22Rv1 (cell line): ENCODE measurements at regions not wholly inside any gene's neighbourhood (a gene's known extent, or its start where the extent isn't known, plus 50 kb on each side); places are given as distances from the start of the nearest gene placed in this dataset.

Source experiments
- ZFX ChIP-seq: fragments of 450-650 bp; IDR thresholded peaks from 2 replicates; pipeline ENCODE4 v1.6.1; 2017; ENCODE audit warnings: antibody characterized with exemption, borderline replicate concordance
- TF ChIP-seq, protein P1 (sequence below): fragments of 450-650 bp; IDR thresholded peaks from 2 replicates; pipeline ENCODE4 v1.5.1; 2017; ENCODE audit warnings: mild to moderate bottlenecking

DNA sequence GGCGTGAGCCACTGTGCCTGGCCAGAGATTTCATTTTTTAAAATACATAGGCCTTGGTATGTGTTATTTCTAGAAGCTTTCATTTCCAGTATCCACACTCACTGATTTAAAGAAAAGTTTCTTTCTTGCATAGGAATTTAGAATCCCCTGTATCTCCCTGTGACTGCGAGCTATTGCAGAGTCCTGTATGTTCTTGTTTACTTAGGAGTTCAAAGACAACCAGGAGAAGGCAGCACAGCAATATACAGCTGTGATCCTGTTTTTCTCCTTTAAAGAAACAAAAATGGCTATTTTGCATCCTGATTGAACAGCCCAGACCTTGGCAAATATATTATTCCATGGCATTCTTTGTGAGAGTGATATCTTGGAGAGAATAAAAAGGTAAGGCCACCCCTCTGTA lies 185.0 kb upstream of the COX10 start:
- TF ChIP-seq, protein P1, sequence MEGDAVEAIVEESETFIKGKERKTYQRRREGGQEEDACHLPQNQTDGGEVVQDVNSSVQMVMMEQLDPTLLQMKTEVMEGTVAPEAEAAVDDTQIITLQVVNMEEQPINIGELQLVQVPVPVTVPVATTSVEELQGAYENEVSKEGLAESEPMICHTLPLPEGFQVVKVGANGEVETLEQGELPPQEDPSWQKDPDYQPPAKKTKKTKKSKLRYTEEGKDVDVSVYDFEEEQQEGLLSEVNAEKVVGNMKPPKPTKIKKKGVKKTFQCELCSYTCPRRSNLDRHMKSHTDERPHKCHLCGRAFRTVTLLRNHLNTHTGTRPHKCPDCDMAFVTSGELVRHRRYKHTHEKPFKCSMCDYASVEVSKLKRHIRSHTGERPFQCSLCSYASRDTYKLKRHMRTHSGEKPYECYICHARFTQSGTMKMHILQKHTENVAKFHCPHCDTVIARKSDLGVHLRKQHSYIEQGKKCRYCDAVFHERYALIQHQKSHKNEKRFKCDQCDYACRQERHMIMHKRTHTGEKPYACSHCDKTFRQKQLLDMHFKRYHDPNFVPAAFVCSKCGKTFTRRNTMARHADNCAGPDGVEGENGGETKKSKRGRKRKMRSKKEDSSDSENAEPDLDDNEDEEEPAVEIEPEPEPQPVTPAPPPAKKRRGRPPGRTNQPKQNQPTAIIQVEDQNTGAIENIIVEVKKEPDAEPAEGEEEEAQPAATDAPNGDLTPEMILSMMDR = no peak
- no peak for TF ChIP-seq ZFX
